SK-MEL-5 (cell line): ENCODE measurements at regions not wholly inside any gene's neighbourhood (a gene's known extent, or its start where the extent isn't known, plus 50 kb on each side); places are given as distances from the start of the nearest gene placed in this dataset.
A peak's percentile ranks its signal among the peaks of the same experiment; 100 is the strongest.
"Not testable (repeated sequence)": the region's sequence is repeated elsewhere in the genome, so short reads cannot be mapped to it uniquely, and the experiment has no call there.

ENCODE experiments used
- DNase-seq: peaks from one replicate; pipeline ENCODE4 v3.0.0-alpha.2; 2016; ENCODE audit warnings: low read depth, low spot score
- in situ Hi-C: cut with HindIII; loops from 2 replicates; pipeline ENCODE4 v1.10.0; 2016; ENCODE audit warnings: low sequenced_read_pairs, high pct_unique_total_duplicates, low pct_unique_long_range_greater_than_20kb

DNA sequence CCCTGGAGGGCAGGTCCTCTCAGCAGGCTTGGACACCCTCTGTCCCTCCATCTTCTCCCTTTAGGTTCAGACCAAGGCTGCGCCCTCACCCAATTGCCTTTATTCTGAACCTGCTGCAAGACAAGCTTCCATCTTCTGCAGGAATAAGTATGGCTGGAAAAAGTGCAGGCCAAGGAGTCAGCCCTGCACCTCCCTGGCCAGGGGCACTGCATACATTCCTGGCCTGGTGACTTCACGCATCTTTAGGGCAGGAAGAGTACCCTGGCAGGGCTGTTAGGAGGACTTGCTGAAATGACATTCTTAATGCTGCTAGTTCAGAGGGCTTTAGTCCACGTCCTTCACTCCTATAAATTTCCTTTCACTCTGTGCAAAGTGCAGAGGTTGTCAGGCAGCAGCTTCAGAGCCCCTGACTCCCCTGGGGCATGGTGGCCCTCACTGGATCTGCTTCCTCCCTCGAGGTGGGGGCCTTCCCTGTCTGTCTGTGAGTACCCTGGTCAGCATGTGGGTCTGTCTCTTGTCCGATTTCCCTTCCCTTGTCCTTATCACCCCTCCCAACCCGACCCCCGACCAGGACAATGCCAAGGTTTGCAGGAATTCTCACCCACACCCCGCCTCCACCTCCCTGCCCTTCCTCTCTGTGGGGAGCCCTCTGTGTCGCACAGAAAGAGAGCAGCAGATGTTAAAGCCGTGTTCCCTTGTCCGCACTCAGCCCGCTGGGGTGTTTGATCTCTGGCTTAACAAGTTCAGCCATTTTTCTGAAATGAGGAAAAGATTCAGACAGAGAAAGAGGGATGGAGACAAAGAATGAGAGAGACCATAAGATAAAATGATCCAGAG is 124.5 kb upstream of the SYT13 start:
- in situ Hi-C loops, result no loop called here
- DNase-seq, result no peak

DNA sequence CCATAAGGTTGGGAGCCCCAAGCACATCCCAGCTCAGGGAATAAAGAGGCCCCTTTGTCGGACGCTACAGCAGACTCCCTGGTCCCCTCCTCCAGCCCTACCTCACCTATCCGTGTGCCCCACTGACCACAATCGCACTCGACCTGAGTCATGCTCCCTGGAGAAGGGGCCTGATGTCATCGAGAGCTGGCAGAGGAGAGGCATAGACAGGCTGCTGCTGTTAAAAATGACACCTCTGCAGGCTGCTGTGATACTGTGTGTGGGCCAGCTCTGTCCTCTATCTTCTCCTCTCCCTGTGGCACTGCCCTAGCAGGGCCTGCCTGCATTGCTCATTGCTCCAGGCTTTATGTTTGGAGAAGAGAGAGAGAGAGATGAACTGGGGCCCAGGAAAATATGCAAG is 123.4 kb upstream of the SYT13 start:
- no peak for DNase-seq
- in situ Hi-C loops, result no loop called here

- in situ Hi-C loops, result no loop called here
- DNase-seq, result no peak
Measured at GRCh38 chr11:45407226-45407625, 121.1 kb upstream of the SYT13 start.

DNA sequence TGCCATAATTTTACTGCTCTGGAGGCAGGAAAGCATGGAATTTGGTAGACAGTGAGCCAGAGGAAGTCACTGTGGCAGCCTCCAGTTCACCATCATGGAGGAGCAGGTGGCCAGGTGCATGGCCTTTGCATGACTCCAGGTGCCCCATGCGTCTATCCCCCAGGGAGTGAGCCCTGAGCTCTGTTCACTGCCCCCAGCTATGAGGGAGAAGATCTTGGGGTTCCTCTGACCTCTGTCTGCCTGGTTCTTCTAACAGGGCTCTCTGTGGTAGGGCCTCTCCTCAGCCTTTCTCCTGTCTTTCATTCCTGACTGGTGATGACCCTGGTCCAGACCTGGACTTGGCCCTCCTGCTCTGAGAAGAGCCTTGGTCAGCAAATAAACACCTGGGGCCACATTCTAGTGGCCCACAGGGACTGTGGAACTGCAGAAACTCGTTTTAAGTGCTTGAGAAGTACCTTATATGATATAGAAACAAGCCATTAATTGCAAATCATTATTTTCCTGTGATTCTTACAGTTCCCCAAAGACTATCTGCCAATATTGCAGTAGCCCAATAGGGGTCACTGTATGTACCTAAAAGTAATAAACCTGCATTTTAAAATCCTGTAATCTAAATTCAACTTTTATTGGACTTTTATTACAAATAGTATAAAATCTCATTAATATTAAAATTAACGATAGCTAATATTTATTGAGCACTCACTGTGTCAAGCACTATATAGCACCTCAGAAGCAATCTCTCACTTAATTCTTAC is 120.0 kb upstream of the SYT13 start:
- peak; percentile 32 for DNase-seq
- in situ Hi-C loops, result no loop called here

DNA sequence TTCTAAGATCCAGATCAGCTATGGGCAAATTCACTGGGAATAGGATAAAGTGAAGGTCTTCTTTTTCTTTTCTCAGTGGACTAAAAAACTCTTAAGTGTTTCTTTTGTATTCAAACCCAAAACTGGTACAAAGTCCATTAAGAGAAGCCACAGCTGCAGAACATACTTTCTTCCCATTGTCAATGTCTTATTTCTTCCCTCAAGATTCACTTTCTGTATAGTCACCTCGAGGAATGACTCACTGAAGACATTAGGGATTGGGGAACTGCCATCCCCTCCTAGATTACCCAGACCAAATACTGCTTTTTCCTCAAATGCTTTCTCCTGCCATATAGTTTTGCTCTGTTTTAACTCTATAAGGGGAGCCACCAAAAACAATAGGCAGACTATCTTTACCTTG is 117.4 kb upstream of the SYT13 start:
- DNase-seq, in situ Hi-C loops: not testable (repeated sequence)

GRCh38 chr11:45402049-45402630 is 116.0 kb upstream of the SYT13 start:
- in situ Hi-C loops, result no loop called here
- no peak for DNase-seq

DNA sequence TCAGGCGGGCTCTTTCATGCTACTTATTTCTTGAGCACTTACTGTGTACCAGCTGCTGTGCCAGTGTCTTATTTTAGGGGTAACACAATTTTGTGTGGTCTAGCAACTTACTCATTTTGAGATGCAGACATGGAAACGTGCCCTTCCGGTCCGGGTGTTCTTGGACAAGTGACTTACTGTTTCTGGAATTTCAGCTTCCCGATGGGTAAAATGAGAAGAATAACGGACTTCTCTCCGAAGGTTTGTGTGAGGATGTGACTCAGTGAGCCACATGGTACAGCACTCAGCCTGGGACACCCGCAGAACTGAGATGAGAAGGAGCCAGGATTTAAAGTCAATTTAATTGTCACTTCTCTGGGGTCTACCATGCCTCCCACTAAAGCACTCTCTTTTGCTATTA is 114.5 kb upstream of the SYT13 start:
- in situ Hi-C loops, result no loop called here
- peak; percentile 52 for DNase-seq

GRCh38 chr11:45399166-45399565 is 113.0 kb upstream of the SYT13 start:
- DNase-seq, result no peak
- in situ Hi-C loops, result no loop called here

DNA sequence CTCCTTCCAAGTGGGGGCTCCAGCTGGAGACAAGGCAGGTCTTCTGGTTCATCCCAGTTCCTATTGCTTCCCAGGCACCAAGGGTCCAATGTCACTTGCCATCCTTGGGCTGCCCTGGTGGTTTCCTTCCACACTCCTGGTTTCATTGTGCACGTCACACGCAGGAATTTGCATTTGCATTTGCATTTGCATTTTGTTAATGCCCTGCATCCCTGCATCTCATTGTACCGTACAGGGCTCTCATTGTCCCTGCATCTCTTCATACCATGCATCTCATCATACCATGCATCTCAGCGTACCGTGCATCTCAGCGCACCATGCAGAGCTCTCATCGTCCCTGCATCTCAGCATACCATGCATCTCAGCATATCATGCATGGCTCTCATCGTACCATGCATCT is 112.2 kb upstream of the SYT13 start:
- in situ Hi-C loops, result no loop called here
- DNase-seq, result no peak

DNA sequence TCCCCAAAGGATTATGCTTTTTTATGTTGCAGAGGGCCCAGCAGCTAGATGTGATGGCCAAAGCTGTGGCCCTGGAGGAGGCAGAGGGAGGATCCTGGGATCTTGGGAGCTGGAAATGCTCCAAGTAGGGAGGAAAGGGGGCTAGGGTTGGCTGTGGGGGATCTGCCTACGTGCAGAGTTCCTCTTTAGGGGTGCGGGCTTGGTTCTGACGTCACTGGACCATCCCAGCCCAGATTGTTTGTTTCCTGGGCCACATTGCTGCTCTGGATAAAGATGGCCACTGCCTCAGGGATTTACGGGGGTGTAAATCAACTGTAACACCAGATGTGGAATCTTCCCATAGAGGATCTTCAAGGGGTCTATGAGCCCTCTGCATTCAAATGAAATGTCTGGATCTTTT is 110.3 kb upstream of the SYT13 start:
- in situ Hi-C loops, result no loop called here
- DNase-seq, result no peak

DNA sequence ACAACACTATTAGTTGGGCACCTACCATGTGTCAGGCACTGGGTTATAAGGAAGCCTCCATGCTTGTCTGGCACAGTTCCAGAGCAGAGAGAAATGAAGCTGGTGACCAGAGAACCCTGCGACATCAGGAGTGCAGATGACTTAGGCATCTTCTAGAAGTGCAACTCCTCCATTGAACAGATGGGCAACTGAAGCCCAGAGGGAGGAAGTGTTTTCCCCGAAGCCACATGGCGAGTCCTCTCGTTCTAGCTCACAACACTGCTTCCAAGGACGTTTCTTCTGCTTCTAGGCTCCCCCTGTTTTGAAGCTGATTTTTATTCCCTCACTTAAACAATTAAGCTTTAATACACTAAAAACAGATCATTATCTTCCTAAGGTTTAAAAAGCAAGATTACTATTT is 109.8 kb upstream of the SYT13 start:
- DNase-seq, result no peak
- in situ Hi-C loops, result no loop called here

DNA sequence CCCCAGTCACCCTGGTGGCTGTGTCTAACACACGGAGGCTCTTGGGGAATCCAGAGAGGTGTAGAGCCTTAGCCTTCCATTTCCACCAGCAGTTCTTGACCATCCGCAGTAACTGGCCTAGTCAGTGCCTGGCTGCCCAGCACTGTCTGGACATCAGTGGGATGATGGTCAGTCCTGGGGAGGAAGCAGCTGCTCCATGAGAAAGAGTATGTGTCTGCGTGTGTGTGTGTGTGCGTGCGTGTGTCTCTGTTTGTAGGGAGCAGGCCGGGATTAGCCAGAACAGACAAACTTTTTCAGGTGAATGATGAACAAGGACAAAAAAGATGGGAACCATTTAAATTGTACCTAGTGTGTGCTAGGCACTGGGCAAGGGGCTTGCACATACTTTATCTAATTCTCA is 109.3 kb upstream of the SYT13 start:
- DNase-seq, result no peak
- in situ Hi-C loops, result no loop called here

DNA sequence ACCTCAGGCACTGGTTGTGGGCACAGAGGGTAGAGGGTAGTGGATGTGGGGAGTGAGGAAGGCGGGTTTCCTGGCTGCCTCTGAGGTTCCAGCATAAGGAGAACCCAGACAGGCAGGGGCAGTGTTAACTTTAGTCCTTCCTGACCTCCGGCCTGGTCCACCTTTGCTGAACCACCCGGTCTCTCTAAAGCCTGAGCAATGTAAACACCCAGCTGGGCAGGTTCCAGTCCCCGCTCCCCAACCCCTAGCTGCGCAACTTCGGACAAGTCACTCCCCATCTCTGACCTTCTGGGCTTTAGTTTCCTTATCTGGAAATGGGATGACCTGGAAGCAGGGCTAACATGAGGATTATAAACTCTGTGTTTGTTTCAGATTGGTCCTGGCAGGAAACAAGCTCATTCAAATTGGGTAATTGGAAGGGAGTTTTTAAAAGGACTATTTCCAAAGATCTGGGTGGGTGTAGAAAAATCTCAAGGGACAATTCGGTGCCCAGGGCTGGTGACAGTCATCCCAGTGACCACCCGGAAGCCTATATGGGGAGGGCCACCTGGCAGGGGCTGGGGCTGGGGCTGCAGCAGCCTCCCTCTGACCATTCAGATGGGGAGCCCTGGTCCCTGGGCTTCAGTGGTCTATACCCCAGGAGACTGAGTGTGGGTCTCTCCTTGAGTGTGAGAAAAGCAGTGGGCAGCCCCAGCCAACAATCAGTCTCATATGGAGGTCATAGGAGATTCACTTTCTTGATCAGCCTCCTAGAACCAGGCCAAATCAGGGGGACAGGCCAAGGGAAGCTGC is 108.3 kb upstream of the SYT13 start:
- DNase-seq, result no peak
- in situ Hi-C loops, result no loop called here

DNA sequence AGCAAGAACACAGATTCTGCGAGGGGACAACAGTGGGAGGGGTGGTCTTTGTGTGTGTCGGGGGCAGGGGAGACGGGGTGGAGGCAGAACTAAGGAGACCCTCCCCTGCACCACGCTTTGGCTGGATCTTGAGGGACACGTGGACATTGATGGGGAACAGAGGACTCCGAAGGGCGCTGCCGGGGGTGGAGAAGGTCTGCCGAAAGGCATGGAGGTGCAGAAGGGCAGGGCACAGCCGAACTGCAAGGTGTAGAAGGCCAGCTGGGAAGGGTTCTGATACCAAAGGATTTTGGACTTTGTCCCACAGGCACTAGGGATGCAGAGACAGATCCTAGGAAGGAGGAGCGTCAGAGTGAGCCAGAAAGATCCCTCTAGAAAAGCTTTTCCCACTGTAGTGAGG is 107.7 kb upstream of the SYT13 start:
- in situ Hi-C loops, result no loop called here
- DNase-seq, result no peak

- no peak for DNase-seq
- in situ Hi-C loops, result no loop called here
Measured at GRCh38 chr11:45393334-45393733, 107.2 kb upstream of the SYT13 start.

GRCh38 chr11:45392591-45393091 is 106.5 kb upstream of the SYT13 start:
- in situ Hi-C loops, result no loop called here
- DNase-seq, result no peak

DNA sequence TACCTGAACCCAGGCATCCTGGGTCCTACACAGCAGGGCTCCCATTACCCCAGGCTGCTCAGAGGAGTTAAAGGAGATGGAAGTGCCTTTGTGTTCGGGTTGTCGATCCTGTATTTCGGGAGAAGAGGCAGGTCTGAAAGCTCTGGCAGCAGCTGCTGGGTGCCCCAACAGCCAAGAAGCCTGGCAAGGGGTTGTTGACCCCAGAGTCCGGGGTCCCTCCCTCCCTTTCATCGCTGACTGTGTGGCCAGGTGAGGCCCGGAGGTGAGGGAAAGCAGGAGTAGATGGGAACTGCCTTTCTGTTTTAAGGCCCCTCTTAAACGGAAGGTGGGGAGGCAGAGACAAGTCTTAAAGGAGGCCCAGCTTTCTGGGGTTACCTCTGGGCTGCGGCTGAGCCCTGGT is 106.0 kb upstream of the SYT13 start:
- in situ Hi-C loops, result no loop called here
- no peak for DNase-seq
